ENCODE measurements at regions not wholly inside any gene's neighbourhood (a gene's known extent, or its start where the extent isn't known, plus 50 kb on each side); places are given as distances from the start of the nearest gene placed in this dataset.

DNA sequence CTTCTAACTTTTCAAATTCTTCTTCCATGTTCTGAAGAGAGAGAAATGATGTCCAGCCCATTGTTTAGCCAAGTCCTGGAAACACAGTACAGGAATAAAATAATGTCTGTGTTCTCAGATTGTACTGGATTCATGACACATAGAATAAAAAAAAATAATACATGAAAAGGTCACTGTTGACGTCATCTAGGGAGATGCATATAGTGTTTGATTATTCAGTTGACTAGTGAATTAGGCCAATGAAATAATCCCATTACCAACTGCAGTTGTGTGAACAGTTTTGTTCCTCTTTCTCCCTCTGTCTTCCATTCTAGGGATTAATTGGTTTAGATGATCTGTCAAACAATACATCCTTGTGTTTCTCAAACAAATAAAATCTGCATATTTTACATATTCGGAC lies 222.8 kb downstream of the ALDH8A1 start:
- Histone ChIP-seq H3K27ac (replicated peaks) (no peak overlapping the region), H3K27me3 (ENCODE audit: insufficient read depth, poor library complexity, severe bottlenecking) (peaks cover 2% of the 10 kb centered on the region), H3K4me3 (replicated peaks; ENCODE audit: insufficient read depth, low read length) (no peak overlapping the region)
- no peak for TF ChIP-seq REST (IDR thresholded peaks at IDR 0.05; ENCODE audit: insufficient replicate concordance, low read depth)
- TF ChIP-seq, protein P1, sequence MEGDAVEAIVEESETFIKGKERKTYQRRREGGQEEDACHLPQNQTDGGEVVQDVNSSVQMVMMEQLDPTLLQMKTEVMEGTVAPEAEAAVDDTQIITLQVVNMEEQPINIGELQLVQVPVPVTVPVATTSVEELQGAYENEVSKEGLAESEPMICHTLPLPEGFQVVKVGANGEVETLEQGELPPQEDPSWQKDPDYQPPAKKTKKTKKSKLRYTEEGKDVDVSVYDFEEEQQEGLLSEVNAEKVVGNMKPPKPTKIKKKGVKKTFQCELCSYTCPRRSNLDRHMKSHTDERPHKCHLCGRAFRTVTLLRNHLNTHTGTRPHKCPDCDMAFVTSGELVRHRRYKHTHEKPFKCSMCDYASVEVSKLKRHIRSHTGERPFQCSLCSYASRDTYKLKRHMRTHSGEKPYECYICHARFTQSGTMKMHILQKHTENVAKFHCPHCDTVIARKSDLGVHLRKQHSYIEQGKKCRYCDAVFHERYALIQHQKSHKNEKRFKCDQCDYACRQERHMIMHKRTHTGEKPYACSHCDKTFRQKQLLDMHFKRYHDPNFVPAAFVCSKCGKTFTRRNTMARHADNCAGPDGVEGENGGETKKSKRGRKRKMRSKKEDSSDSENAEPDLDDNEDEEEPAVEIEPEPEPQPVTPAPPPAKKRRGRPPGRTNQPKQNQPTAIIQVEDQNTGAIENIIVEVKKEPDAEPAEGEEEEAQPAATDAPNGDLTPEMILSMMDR (IDR thresholded peaks at IDR 0.05; ENCODE audit: insufficient read depth, low read length), result no peak
- no peak for TF ChIP-seq SPI1 (IDR thresholded peaks at IDR 0.05; ENCODE audit: borderline replicate concordance, low read depth)
- TF ChIP-seq POLR2AphosphoS5 (IDR thresholded peaks at IDR 0.05; ENCODE audit: low read depth), result no peak
- TF ChIP-seq GABPA (IDR thresholded peaks at IDR 0.05; ENCODE audit: low read depth), result no peak
- no peak for DNase-seq (ENCODE audit: low read depth in 1 of 2, low spot score in 1 of 2)

GRCh38 chr6:134725590-134725989 lies 224.3 kb downstream of the ALDH8A1 start:
- no peak for DNase-seq (ENCODE audit: low read depth in 1 of 2, low spot score in 1 of 2)
- H3K4me3 ChIP-seq (replicated peaks; ENCODE audit: insufficient read depth, low read length), result no peak overlapping the region
- no peak overlapping the region for H3K27ac ChIP-seq (replicated peaks)
- TF ChIP-seq GABPA (IDR thresholded peaks at IDR 0.05; ENCODE audit: low read depth), result no peak
- no peak for TF ChIP-seq POLR2AphosphoS5 (IDR thresholded peaks at IDR 0.05; ENCODE audit: low read depth)
- no peak for TF ChIP-seq REST (IDR thresholded peaks at IDR 0.05; ENCODE audit: insufficient replicate concordance, low read depth)
- TF ChIP-seq, protein P1 (IDR thresholded peaks at IDR 0.05; ENCODE audit: insufficient read depth, low read length), result no peak
- TF ChIP-seq SPI1 (IDR thresholded peaks at IDR 0.05; ENCODE audit: borderline replicate concordance, low read depth), result no peak
- H3K27me3 ChIP-seq (ENCODE audit: insufficient read depth, poor library complexity, severe bottlenecking), result peaks cover 2% of the 10 kb centered on the region

DNA sequence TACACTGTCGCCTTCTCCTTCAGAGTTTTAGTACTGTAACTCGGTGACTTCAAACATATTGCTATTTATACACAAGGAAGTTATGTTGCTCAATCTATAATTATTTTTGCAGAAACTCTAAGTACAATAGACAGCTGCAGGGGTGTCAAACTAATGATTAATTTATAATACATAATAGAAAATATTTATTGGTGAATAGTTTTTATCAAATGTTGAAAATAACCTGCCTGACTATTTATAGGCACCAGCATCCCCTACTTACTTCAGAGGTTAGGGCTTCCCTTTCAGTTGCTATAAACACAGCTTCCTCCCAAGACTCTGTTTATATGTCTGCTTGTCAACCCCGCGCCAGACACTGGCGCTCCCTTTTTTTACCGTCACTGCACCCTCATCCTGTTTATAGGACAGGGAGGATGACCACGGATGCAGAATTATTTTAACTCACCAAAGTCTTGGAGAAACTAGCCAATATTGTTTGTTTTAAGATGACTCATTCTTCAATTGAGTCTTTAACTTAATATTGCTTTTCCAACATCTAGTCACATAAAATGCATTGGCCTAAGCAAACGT lies 225.0 kb downstream of the ALDH8A1 start:
- no peak for DNase-seq (ENCODE audit: low read depth in 1 of 2, low spot score in 1 of 2)
- Histone ChIP-seq H3K27me3 (ENCODE audit: insufficient read depth, poor library complexity, severe bottlenecking) (peaks cover 2% of the 10 kb centered on the region), H3K27ac (replicated peaks) (no peak overlapping the region), H3K4me3 (replicated peaks; ENCODE audit: insufficient read depth, low read length) (no peak overlapping the region)
- TF ChIP-seq GABPA (IDR thresholded peaks at IDR 0.05; ENCODE audit: low read depth), result no peak
- no peak for TF ChIP-seq SPI1 (IDR thresholded peaks at IDR 0.05; ENCODE audit: borderline replicate concordance, low read depth)

GRCh38 chr6:134723081-134723871 lies 226.6 kb downstream of the ALDH8A1 start:
- DNase-seq (ENCODE audit: low read depth in 1 of 2, low spot score in 1 of 2), result no peak

More at GRCh38 chr6:134723081-134723871, 226.6 kb downstream of the ALDH8A1 start:
- no peak for TF ChIP-seq SPI1 (IDR thresholded peaks at IDR 0.05; ENCODE audit: borderline replicate concordance, low read depth)
- no peak for TF ChIP-seq POLR2AphosphoS5 (IDR thresholded peaks at IDR 0.05; ENCODE audit: low read depth)
- TF ChIP-seq, protein P1 (IDR thresholded peaks at IDR 0.05; ENCODE audit: insufficient read depth, low read length), result no peak
- TF ChIP-seq REST (IDR thresholded peaks at IDR 0.05; ENCODE audit: insufficient replicate concordance, low read depth), result no peak
- TF ChIP-seq GABPA (IDR thresholded peaks at IDR 0.05; ENCODE audit: low read depth), result no peak
- H3K27ac ChIP-seq (replicated peaks), result no peak overlapping the region
- peaks cover 2% of the 10 kb centered on the region for H3K27me3 ChIP-seq (ENCODE audit: insufficient read depth, poor library complexity, severe bottlenecking)
- H3K4me3 ChIP-seq (replicated peaks; ENCODE audit: insufficient read depth, low read length), result no peak overlapping the region

Data from HL-60 (cell line).